GM18505 (cell line): ENCODE measurements at regions not wholly inside any gene's neighbourhood (a gene's known extent, or its start where the extent isn't known, plus 50 kb on each side); places are given as distances from the start of the nearest gene placed in this dataset.

ENCODE experiments used
- ATAC-seq: cut with Tn5 transposase; IDR thresholded peaks from one replicate; pipeline ENCODE4 v1.9.1; 2021; ENCODE audit not compliant: unreplicated experiment
- POLR2A ChIP-seq: IDR thresholded peaks from 4 replicates; pipeline ENCODE4 v1.6.1; 2011; ENCODE audit warnings: borderline replicate concordance; ENCODE audit not compliant: insufficient read depth, insufficient read length; ENCODE audit errors: extremely low read depth

DNA sequence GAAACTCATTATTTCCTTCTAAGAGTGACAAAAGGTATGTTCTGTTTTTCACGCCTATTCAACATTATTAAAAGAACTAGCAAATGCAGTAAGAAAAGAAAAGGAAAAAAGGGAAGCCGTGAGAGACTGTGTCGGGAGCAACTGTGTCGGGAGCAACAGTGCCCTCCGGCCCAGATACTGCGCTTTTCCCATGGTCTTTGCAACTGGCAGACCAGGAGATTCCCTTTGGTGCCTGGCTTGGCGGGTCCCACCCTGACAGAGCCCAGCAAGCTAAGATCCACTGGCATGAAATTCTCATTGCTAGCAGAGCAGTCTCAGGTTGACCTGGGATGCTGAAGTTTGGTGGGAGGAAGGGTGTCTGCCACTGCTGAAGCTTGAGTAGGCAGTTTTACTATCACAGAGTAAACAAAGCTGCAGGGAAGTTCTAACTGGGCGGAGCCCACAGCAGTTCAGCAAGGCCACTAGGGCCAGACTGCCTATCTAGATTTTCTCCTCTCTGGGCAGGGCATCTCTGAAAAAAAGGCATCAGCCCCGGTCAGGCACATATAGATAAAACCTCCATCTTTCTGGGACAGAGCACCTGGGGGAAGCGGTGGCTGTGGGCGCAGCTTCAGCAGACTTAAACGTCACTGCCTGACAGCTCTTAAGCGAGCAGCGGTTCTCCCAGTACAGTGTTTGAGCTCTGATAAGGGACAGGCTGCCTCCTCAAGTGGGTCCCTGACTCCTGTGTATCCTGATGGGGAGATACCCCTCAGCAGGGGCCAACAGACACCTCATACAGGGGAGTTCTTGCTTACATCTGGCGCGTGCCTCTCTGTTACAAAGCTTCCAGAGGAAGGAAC, 1237.4 kb upstream of the CDH18 start:
- no peak for TF ChIP-seq POLR2A
- no peak for ATAC-seq

DNA sequence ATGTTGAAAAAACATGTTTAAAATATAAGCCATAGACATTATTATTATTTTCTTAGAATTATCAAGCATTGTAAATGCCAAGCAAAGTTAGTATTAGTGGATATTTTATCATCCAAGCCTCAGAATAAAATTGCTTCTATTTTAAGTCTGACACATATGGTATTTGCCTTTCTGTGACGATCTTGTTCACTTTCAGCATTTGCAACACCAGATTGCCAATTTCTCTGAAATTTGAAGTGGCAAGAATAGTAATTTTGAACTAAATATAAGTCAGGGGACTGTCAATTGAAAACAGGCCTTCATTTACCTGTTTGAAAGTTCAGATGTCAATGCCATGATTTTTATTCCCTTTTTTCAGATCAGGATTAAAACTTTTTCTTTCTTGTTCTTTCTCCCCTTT, 1233.6 kb upstream of the CDH18 start:
- no peak for TF ChIP-seq POLR2A
- ATAC-seq = no peak

DNA sequence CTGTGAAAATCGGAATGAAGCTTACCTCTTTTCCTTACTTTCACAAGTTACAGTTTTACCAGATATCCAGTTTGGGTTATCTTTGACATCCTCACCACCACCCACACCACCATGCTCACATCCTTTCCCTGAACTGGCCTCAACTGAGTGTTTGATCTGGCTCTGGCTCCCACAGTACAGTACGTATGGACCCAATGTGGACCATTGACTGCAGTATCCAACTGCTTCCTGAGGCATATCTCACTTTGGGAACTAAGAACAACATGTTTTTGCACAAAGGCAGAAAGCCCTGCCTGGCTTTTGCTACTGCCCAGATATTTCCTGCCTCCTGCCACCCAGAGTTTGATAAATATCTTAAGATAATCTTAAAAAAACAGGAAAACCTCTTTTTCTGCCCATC, 1232.0 kb upstream of the CDH18 start:
- TF ChIP-seq POLR2A = no peak
- no peak for ATAC-seq

DNA sequence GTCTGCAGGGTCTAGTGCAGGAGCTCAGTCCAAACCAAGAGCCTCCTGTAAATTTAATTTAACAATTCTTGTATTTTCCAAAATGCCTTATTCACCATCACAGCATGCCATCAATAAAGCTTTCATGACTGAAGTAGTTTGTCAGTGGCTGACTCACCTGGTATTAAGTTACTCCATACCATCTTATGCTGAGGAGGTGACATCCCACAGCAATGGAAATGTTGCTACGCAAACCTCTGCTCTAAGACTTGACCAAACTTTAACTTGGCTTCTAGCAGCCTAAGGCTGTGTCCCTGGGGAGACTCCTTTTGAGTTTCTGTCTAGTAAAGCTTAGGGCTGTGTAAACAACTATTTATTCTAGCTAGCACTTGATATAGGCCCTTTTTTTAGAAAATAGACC, 1231.3 kb upstream of the CDH18 start:
- ATAC-seq = no peak
- no peak for TF ChIP-seq POLR2A

DNA sequence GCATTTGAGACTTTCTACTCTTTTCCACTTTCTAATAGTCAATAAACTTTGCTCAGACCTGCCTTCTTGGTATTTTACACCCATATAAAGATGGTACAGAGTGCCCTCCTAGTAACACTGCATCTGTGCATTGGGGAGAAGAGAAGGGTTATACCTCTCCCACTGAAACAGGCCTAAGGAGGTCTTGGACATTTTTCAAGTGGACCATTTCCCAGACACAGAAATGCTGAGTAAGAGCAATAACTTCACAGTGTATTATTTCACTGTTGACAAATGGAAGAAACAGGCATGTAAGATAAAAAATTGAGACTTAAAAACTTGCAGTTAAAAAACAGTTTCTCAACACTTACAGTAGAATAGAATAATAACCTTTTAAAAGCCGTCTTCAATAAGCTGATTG, 1224.0 kb upstream of the CDH18 start:
- TF ChIP-seq POLR2A = no peak
- no peak for ATAC-seq

DNA sequence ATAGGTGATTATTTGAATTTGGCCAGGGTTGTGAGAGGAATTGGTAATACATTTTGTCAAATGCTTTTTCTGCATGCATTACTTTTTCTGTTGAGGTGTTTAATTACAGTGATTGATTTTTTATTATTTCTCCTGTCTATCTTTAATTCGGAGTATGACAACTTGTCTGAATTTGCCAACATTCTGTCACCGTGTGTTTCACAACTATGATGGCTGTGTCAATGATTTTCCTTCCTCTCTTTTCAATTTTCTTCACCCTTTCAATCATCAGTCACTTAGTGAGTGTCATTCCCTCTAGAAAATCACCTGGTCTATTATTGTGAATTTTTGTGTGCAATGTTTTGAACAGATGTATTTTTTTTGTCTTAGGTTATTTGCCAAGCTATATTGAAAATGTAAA, 1221.4 kb upstream of the CDH18 start:
- TF ChIP-seq POLR2A = no peak
- ATAC-seq = no peak

GRCh38 chr5:21199087-21199486, 1211.1 kb upstream of the CDH18 start:
- ATAC-seq = no peak
- TF ChIP-seq POLR2A = no peak

DNA sequence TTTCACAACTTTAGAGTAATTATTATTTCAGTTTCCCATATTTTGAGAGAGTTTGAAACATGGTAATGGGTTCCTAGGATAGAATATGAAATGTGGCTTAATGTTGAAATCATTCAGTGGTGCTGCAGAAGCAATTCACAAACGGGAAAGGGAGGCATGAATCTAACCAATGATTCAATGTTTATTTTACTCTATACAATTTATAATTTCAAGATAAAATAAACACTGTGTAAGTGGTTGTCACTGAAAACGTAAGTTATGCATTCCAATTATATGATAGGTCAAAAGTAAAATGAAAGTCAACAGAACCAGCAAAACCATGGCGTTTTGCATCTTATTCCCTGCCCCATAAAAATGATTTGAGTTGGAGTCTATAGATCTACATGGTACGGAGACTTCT, 1207.1 kb upstream of the CDH18 start:
- no peak for TF ChIP-seq POLR2A
- ATAC-seq = no peak

DNA sequence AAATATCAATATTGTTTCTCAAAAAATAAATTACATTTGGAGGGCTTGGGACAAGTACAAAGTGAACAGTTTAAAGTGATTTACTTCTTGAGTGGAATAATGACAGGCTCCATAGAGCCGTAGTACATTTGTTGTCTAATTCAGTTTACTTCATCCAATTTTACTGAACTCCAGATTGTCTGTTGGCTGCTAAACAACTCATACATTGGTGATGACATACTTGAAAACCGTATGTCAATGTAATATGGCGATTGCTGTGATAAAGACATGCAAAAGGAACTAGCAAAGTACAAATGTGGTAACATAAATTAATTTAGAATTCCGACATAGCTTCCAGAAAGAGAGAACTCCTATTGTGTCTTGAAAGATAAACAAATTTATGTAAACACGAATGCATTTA, 1197.5 kb upstream of the CDH18 start:
- no peak for ATAC-seq
- TF ChIP-seq POLR2A = no peak

GRCh38 chr5:21184581-21184980, 1196.6 kb upstream of the CDH18 start:
- TF ChIP-seq POLR2A = no peak
- no peak for ATAC-seq

DNA sequence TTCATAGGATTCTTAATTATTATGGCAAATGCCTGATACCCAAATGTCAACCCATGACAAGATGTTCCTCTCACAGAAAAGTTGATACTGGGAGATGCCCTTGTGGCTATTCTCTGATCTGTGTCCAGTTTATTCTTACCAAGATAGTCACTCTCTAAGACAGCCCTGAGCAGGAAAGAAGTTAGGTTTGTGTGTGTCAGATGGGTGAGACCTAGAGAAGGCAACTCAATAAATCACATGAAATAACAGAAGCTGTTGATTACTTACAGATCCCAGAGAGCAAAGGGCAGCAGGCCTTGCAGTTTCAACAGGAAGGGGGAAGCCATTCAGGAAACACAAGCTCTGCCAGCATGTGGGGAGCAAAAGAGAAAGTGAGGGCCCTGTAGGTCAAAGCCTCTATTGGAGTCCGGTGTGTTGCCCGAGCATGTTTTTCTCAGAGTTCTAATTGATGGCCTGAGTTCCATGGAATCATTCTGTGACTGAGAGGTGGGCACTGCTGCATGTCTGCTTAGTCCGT, 1193.7 kb upstream of the CDH18 start:
- no peak for TF ChIP-seq POLR2A
- no peak for ATAC-seq

DNA sequence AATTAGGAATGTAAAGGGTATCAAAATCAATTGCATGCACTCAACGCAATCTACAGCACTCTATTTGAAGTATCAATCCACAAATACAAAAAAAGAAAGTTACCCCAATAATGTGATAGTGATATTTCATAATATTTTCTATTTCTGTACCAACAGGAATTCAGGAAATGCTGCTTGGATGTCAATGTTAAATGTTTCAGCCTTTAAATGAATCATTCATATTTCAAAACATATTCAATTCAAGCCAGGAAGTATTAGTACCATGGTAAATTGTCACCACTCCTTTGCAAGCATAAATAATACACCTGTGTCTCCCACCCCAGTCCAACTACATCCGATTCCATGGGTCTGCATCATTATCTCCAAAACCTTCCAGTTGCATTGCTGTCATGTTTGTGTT, 1185.5 kb upstream of the CDH18 start:
- no peak for ATAC-seq
- no peak for TF ChIP-seq POLR2A

DNA sequence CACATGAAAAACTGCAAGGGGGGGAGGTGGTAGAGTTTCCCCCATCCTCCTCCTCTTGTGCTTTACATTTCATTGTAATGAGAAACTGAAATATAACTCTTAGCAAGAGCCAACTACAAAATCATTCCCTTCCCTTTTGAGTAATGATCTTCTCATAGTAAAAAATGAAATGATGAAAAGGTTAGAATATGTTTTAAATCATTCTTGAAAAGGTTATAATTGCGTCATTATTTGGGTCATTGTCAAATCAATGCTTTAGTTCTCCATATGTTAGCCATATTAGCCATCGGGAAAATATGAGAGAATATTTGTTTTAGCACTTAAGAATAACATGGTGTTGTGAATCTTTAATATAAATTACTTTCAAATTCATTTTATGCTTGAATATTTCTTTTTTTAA, 1185.0 kb upstream of the CDH18 start:
- no peak for ATAC-seq
- no peak for TF ChIP-seq POLR2A

DNA sequence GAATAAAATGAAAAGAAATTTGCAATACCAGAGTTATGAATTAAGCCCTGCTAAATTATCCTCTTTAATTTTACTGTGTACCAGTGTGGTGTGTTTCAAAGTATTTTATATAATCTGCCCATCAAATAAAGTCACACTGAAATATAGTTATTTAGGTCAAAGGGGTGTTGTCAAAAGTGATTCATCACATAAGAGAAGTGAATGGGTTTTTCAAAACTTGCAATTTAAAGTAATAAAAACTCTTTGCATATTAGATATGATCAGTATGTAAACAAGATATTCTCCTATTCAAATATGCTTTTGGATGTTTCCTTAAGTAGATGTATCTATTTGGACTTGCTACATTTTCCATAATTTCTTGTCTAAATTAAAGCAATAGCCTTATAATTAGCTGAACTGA, 1183.0 kb upstream of the CDH18 start:
- no peak for TF ChIP-seq POLR2A
- ATAC-seq = no peak
